H1 (cell line): ENCODE measurements at regions not wholly inside any gene's neighbourhood (a gene's known extent, or its start where the extent isn't known, plus 50 kb on each side); places are given as distances from the start of the nearest gene placed in this dataset.

Experiments
- HDAC6 ChIP-seq: IDR thresholded peaks from one replicate; pipeline ENCODE4 v1.7.1; 2012; ENCODE audit warnings: low read depth, mild to moderate bottlenecking, inconsistent platforms, low read length, moderate library complexity
- JUN ChIP-seq: IDR thresholded peaks from 2 replicates; pipeline ENCODE4 v1.6.1; 2011; ENCODE audit warnings: low read depth, mild to moderate bottlenecking, improper control_type of control experiment, low read length
- KDM4A ChIP-seq: IDR thresholded peaks from one replicate; pipeline ENCODE4 v1.7.1; 2012; ENCODE audit warnings: low read depth, mild to moderate bottlenecking, moderate library complexity, low read length, inconsistent platforms; ENCODE audit not compliant: severe bottlenecking
- RNF2 ChIP-seq: fragments of 200-900, 300-1000 bp; sonication (generic); IDR thresholded peaks from 2 replicates; pipeline ENCODE4 v1.7.1; 2016; ENCODE audit warnings: borderline replicate concordance, low read depth, mild to moderate bottlenecking, antibody characterized with exemption, low read length; ENCODE audit not compliant: poor library complexity, severe bottlenecking; ENCODE audit errors: missing control alignments
- SAP30 ChIP-seq: fragments of 300-600 bp; sonication (generic); IDR thresholded peaks from 2 replicates; pipeline ENCODE4 v1.7.1; 2012; ENCODE audit warnings: low read length, moderate library complexity, mild to moderate bottlenecking, inconsistent platforms; ENCODE audit not compliant: insufficient read depth, insufficient replicate concordance
- SIRT6 ChIP-seq: IDR thresholded peaks from one replicate; pipeline ENCODE4 v1.7.1; 2012; ENCODE audit warnings: low read length, inconsistent platforms
- TAF1 ChIP-seq: IDR thresholded peaks from 2 replicates; pipeline ENCODE4 v1.6.1; 2011; ENCODE audit warnings: mild to moderate bottlenecking, low read depth, low read length

- TF ChIP-seq TAF1 = no peak
- TF ChIP-seq KDM4A = no peak
- no peak for TF ChIP-seq SAP30
- TF ChIP-seq HDAC6 = no peak
- TF ChIP-seq RNF2 = no peak
- no peak for TF ChIP-seq SIRT6
- no peak for TF ChIP-seq JUN
Measured at GRCh38 chr7:54825368-54825767, 66.4 kb upstream of the SEC61G start (continued).
